K562 (cell line): ENCODE measurements at regions not wholly inside any gene's neighbourhood (a gene's known extent, or its start where the extent isn't known, plus 50 kb on each side); places are given as distances from the start of the nearest gene placed in this dataset.

Source experiments
- ATAC-seq: fragments of 200-7000 bp; cut with Tn5 transposase; 3 replicates; pipeline ENCODE4 v1.9.1; 2020; ENCODE audit warnings: moderate library complexity
- BruUV-seq: library from RNA; stranded (reverse); fragments of 400-500 nt; replicated peaks from 2 replicates; lab custom pipeline; 2021; lab: Mats Ljungman, UMichigan
- CTCF ChIA-PET: fragments of 300-600 bp; formaldehyde crosslinking; extraction: SDS; loops from one replicate; lab custom pipeline; 2021; ENCODE audit warnings: low intra/inter-chr PET ratio; lab: Yijun Ruan, JAX
- POLR2A ChIA-PET: fragments of 300-600, 350-650 bp; sonication (Branson Sonifier 250); formaldehyde crosslinking; extraction: SDS; loops from one replicate; lab custom pipeline; 2021; ENCODE audit warnings: antibody characterized with exemption, inconsistent platforms; lab: Yijun Ruan, JAX
- DNase-seq, 4 experiments: peaks; one replicate each; pipeline versions ENCODE4 v3.0.0 to v3.0.0-alpha.2; 2011 to 2018; ENCODE audit warnings: low spot score in 3 of 4, mixed read lengths in 3 of 4; ENCODE audit errors: extremely low read depth in 1 of 4
- FAIRE-seq: peaks from 2 replicates; lab custom pipeline; 2011; peaks lifted over from hg19 to GRCh38; lab: Jason Lieb, UNC
- H2AFZ ChIP-seq: 2 replicates; pipeline ENCODE4 v1.6.0; 2011; ENCODE audit warnings: low read depth, low read length, control low read depth, inconsistent platforms
- H3K27ac ChIP-seq: fragments of 200-600 bp; 3 replicates; pipeline ENCODE4 v1.8.0; 2011; ENCODE audit warnings: low read depth, mild to moderate bottlenecking, control low read depth, inconsistent platforms, low read length, moderate library complexity, mixed read lengths; ENCODE audit errors: extremely low read depth
- H3K27me3 ChIP-seq, 2 experiments: fragments of 300-600 bp in 1 of 2; 2 replicates in 1 of 2; 3 replicates in 1 of 2; pipeline versions ENCODE4 v1.6.0 to v1.8.0; 2011; ENCODE audit warnings: inconsistent platforms in 2 of 2, low read length in 2 of 2, mild to moderate bottlenecking in 1 of 2, mixed read lengths in 1 of 2, moderate library complexity in 1 of 2; ENCODE audit not compliant: control insufficient read depth in 2 of 2, insufficient read depth in 2 of 2
- H3K36me3 ChIP-seq: fragments of 300-600 bp; 3 replicates; pipeline ENCODE4 v1.8.0; 2011; ENCODE audit warnings: mild to moderate bottlenecking, low read length, inconsistent platforms; ENCODE audit not compliant: control insufficient read depth, insufficient read depth
- H3K4me1 ChIP-seq, 2 experiments: fragments of 200-600 bp in 1 of 2; replicated peaks in 1 of 2; 2 replicates in 1 of 2; 3 replicates in 1 of 2; pipeline versions ENCODE4 v1.5.1 to v1.8.0; 2011; ENCODE audit warnings: inconsistent platforms in 2 of 2, low read length in 2 of 2, mild to moderate bottlenecking in 1 of 2, mixed read lengths in 1 of 2, moderate library complexity in 1 of 2; ENCODE audit not compliant: control insufficient read depth in 2 of 2, insufficient read depth in 2 of 2
- H3K4me2 ChIP-seq: 2 replicates; pipeline ENCODE4 v1.6.1; 2011; ENCODE audit warnings: low read length, control low read depth, inconsistent platforms, mixed read lengths; ENCODE audit not compliant: insufficient read depth
- H3K4me3 ChIP-seq: fragments of 200-600 bp; sonication (generic), shearing (Covaris generic); 2 replicates; pipeline ENCODE4 v1.5.1; 2016; ENCODE audit warnings: control low read depth, inconsistent platforms
- H3K79me2 ChIP-seq: fragments of 200-600 bp; 3 replicates; pipeline ENCODE4 v1.8.0; 2011; ENCODE audit warnings: low read length, inconsistent platforms; ENCODE audit not compliant: control insufficient read depth, insufficient read depth
- H3K9ac ChIP-seq, 2 experiments: 2 replicates each; pipeline versions ENCODE4 v1.6.0 to v1.6.1; 2011; ENCODE audit warnings: low read depth in 2 of 2, low read length in 2 of 2, control low read depth in 1 of 2, inconsistent platforms in 1 of 2, mild to moderate bottlenecking in 1 of 2, mixed read lengths in 1 of 2; ENCODE audit not compliant: insufficient read depth in 1 of 2
- H3K9me1 ChIP-seq: one replicate; pipeline ENCODE4 v1.6.0; 2011; ENCODE audit warnings: inconsistent platforms, mild to moderate bottlenecking, low read length, moderate library complexity; ENCODE audit not compliant: control insufficient read depth, insufficient read depth
- H3K9me3 ChIP-seq: replicated peaks from 2 replicates; pipeline ENCODE4 v1.5.1; 2011; ENCODE audit warnings: low read depth, low read length, inconsistent platforms; ENCODE audit not compliant: control insufficient read depth, insufficient read depth
- H4K20me1 ChIP-seq: replicated peaks from 2 replicates; pipeline ENCODE4 v1.6.1; 2011; ENCODE audit warnings: low read length, inconsistent platforms, mixed read lengths; ENCODE audit not compliant: control insufficient read depth, insufficient read depth
- EP400 ChIP-seq: fragments of 450-650 bp; IDR thresholded peaks from 2 replicates; pipeline ENCODE4 v1.6.1; 2017; ENCODE audit warnings: antibody characterized with exemption, mild to moderate bottlenecking, moderate library complexity
- FOXM1 ChIP-seq, 2 experiments: fragments of 450-650 bp in 1 of 2; sonication (generic) in 1 of 2; formaldehyde crosslinking in 1 of 2; IDR thresholded peaks; 2 replicates each; pipeline versions ENCODE4 v1.6.1 to v1.9.0; 2017 to 2022; ENCODE audit warnings: low read depth in 2 of 2, mild to moderate bottlenecking in 2 of 2, missing genetic modification reagents in 1 of 2, moderate library complexity in 1 of 2
- MYC ChIP-seq, 2 experiments: fragments of 250-450 bp in 1 of 2; sonication (Bioruptor Pico) in 1 of 2; IDR thresholded peaks; 2 replicates each; pipeline versions ENCODE4 v1.5.1 to v1.6.1; 2012 to 2021; ENCODE audit warnings: low read depth in 2 of 2, borderline replicate concordance in 1 of 2, improper control_type of control experiment in 1 of 2, low read length in 1 of 2, mild to moderate bottlenecking in 1 of 2, moderate library complexity in 1 of 2
- PBX2 ChIP-seq, 2 experiments: IDR thresholded peaks in 1 of 2; conservative IDR thresholded peaks in 1 of 2; 2 replicates each; pipeline ENCODE4 v1.6.1; 2016; ENCODE audit warnings: low read depth in 2 of 2, mild to moderate bottlenecking in 1 of 2, missing compliant biosample characterization in 1 of 2, missing genetic modification characterization in 1 of 2, moderate library complexity in 1 of 2
- ZMIZ1 ChIP-seq, 2 experiments: fragments of 150-350 bp in 1 of 2; IDR thresholded peaks; 2 replicates each; pipeline ENCODE4 v1.6.1; 2012 to 2016; ENCODE audit warnings: low read depth in 2 of 2, low read length in 2 of 2, mild to moderate bottlenecking in 1 of 2, moderate library complexity in 1 of 2
- ZNF707 ChIP-seq: fragments of 250-450 bp; sonication (Bioruptor Pico); conservative IDR thresholded peaks from 2 replicates; pipeline ENCODE4 v1.8.0; 2022; ENCODE audit warnings: inconsistent platforms, mild to moderate bottlenecking, moderate library complexity
- WGBS: fragments of 100-300 bp; shearing (Covaris generic); methylation state at CpG from one replicate; pipeline ENCODE4 v1.1.6; 2016; ENCODE audit warnings: low coverage, mixed read lengths; ENCODE audit not compliant: insufficient coverage; ENCODE audit errors: missing lambda C conversion rate; 5-methylcytosine and 5-hydroxymethylcytosine counted together
- in situ Hi-C: fragments of 300-500 bp; cut with MboI; formaldehyde crosslinking; loops from 4 replicates; pipeline ENCODE4 v1.15.0; 2018; ENCODE audit warnings: inconsistent platforms, mixed read lengths
- intact Hi-C: fragments of 100-400 bp; cut with micrococcal nuclease; formaldehyde crosslinking; loops from 2 replicates; pipeline ENCODE4 v1.14.2; 2022
- TF ChIP-seq, protein P1 (sequence below): fragments of 450-650 bp; formaldehyde crosslinking; IDR thresholded peaks from 2 replicates; pipeline ENCODE4 v1.4.0; 2020; ENCODE audit warnings: mild to moderate bottlenecking, moderate library complexity

- CTCF ChIA-PET = no interaction called here
- Histone ChIP-seq H3K9me1 (no peaks in the 10 kb centered on the region), H3K36me3 (no peaks in the 10 kb centered on the region), H3K9ac (no peak overlapping the region), H4K20me1 (no peaks in the 10 kb centered on the region), H3K9me3 (no peaks in the 10 kb centered on the region), H2AFZ (no peak overlapping the region), H3K79me2 (no peaks in the 10 kb centered on the region), H3K4me1 (peaks cover 3 to 6% of the 10 kb centered on the region in 2 experiments; a peak in 3 of 5 replicates), H3K4me3 (no peak overlapping the region), H3K27ac (no peak overlapping the region), H3K27me3 (peaks cover 0 to 13% of the 10 kb centered on the region in 2 experiments; a peak in 2 of 5 replicates), H3K4me2 (no peak overlapping the region)
- intact Hi-C loops (no loop called here), in situ Hi-C loops (no loop called here)
- TF ChIP-seq FOXM1 (IDR thresholded peaks at IDR 0.05; ENCODE audit: low read depth) (no peak), FOXM1 (CRISPR knock-in tag; IDR thresholded peaks at IDR 0.05; ENCODE audit: low read depth) (no peak), ZNF707 (CRISPR knock-in tag) (no peak), MYC (IDR thresholded peaks at IDR 0.05; ENCODE audit: low read depth, low read length) (no peak), MYC (CRISPR knock-in tag; IDR thresholded peaks at IDR 0.05; ENCODE audit: borderline replicate concordance, low read depth) (no peak), ZMIZ1 (IDR thresholded peaks at IDR 0.05; ENCODE audit: low read depth in 2 of 2, low read length in 2 of 2) (no peak), EP400 (no peak), PBX2 (CRISPR knock-in tag; IDR thresholded peaks at IDR 0.05; ENCODE audit: low read depth) (no peak), PBX2 (tag; conservative IDR thresholded peaks at IDR 0.05; ENCODE audit: low read depth) (no peak)
- TF ChIP-seq, protein P1, sequence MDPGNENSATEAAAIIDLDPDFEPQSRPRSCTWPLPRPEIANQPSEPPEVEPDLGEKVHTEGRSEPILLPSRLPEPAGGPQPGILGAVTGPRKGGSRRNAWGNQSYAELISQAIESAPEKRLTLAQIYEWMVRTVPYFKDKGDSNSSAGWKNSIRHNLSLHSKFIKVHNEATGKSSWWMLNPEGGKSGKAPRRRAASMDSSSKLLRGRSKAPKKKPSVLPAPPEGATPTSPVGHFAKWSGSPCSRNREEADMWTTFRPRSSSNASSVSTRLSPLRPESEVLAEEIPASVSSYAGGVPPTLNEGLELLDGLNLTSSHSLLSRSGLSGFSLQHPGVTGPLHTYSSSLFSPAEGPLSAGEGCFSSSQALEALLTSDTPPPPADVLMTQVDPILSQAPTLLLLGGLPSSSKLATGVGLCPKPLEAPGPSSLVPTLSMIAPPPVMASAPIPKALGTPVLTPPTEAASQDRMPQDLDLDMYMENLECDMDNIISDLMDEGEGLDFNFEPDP (CRISPR knock-in tag) = no peak
- POLR2A ChIA-PET = interaction anchor here (0.6 to 1.2 kb wide), 4 partner anchors 11 to 572 kb away, joined by 3 to 4 read pairs (median 3); no protein-coding TSS in a partner anchor
- ATAC-seq (no peak), DNase-seq (no peak), FAIRE-seq (no peak)
- WGBS = 1% methylated on average over 5 of the region's 5 CpGs
- BruUV-seq = no TSS peak
Observed at GRCh38 chr10:43985941-43986340, 337.3 kb upstream of the ZNF32 start.
